ENCODE measurements at regions not wholly inside any gene's neighbourhood (a gene's known extent, or its start where the extent isn't known, plus 50 kb on each side); places are given as distances from the start of the nearest gene placed in this dataset.

DNA sequence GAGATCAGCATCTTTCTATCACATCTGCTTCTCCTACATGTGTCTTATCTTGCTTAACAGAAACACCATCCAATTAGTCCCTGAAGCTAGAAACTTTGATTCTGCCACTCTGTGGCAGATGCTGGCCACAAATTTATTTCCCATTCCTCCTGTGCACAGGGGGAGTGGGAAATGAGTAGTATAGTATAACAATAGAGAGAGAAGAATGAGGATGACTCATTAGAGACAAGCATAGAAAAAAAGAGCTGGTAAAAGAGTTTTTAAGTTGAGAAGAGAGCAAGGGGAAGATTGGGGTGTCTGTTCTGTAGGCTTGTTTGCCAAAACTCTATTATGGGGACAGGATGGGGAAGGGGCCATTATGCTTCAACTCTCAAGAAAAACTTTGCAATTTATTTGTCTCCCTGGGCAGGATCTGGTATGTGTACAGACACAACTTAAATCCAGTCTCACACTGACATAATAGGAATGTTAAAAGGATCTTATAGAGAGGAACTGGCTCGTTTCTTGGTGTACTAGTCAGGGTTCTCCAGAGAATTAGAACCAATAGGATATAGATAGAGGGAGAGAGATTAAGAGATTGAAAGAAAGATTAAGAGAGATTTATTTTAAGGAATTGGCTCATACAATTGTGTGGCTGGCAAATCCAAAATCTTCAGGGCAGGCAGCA is 142.6 kb upstream of the CPSF6 start:
- TF ChIP-seq, protein P1, sequence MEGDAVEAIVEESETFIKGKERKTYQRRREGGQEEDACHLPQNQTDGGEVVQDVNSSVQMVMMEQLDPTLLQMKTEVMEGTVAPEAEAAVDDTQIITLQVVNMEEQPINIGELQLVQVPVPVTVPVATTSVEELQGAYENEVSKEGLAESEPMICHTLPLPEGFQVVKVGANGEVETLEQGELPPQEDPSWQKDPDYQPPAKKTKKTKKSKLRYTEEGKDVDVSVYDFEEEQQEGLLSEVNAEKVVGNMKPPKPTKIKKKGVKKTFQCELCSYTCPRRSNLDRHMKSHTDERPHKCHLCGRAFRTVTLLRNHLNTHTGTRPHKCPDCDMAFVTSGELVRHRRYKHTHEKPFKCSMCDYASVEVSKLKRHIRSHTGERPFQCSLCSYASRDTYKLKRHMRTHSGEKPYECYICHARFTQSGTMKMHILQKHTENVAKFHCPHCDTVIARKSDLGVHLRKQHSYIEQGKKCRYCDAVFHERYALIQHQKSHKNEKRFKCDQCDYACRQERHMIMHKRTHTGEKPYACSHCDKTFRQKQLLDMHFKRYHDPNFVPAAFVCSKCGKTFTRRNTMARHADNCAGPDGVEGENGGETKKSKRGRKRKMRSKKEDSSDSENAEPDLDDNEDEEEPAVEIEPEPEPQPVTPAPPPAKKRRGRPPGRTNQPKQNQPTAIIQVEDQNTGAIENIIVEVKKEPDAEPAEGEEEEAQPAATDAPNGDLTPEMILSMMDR (IDR thresholded peaks at IDR 0.05; ENCODE audit: low read depth, low read length), result no peak
- no peak for DNase-seq (ENCODE audit: extremely low read depth, low read depth)

DNA sequence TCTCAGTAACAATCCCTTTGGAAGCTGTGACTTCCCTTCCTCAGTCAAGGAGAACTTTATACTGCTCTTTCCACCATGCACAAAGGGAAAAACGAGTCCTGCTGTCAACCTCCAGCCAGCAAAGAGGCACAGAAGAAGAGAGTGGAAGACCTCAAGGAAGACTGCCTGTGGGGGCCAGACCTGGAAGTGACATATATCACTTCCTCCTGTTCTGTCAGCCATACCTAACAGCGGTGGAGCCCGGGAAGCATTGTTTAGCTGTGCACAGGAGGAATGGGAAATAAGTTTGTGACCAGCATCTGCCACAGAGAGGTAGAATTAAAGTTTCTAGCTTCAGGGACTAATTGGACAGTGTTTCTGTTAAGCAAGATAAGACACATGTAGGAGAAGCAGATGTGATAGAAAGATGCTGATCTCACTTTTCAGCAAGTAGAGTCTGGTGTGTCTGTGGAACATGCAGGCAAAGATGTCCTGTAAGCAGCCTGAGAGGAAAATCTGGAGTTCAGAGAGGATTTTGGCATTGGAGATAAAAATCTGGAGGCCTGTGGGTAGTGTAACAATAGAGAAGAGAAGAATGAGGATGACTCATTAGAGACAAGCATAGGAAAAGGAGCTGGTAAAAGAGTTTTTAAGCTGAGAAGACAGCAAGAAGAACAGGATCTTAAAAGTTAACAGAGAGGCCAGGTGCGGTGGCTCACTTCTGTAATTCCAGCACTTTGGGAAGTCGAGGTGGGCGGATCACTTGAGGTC is 141.6 kb upstream of the CPSF6 start:
- DNase-seq (ENCODE audit: extremely low read depth, low read depth), result peak; percentile 28
- TF ChIP-seq, protein P1 (IDR thresholded peaks at IDR 0.05; ENCODE audit: low read depth, low read length), result no peak

DNA sequence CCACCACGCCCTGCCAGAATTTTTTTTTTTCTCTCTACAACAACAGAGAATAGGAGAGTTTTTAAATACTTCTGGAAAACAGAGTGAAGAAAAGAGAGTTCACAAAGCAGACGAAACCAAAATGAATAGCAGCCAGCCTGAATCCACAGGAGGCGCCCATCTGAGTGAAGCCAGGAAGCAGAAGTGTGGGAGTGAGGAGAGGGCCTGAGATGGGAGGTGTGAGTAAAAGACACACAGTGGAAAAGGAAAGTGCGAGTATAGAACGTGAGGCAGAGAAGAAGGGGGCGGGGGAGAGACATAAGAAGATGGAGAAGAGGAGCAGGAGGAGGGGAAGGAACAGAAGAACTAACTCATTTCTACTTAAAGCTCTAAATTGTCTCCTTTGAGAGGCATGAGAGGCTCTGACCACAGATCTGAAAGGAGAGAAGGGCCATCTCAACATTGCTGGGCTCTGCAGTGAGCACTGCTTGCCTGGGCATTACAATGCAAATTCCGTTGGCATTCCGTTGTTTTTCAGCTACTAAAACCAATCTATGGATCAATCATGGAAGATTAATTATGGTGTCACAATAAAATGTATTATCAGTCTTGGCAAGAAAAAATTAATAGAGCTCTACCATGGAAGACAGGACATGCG is 140.1 kb upstream of the CPSF6 start:
- TF ChIP-seq, protein P1 (IDR thresholded peaks at IDR 0.05; ENCODE audit: low read depth, low read length), result no peak
- no peak for DNase-seq (ENCODE audit: extremely low read depth, low read depth)

DNA sequence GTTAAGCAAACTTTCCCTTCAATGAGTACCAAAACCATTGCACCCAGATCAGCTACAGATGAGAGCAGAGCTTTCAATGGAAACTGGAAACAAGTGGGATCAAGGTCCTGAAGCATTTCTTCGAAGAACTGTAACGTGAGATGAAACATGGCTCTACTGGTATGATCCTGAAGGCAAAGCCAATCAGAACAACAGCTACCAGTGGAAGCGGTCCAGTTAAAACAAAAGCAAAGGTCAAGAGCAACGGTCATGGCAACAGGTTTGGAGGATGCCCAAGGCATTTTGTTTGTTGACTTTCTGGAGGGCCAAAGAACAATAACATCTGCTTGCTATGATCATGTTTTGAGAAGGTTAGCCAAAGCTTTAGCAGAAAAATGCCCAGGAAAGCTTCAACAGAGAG is 137.9 kb upstream of the CPSF6 start:
- TF ChIP-seq, protein P1 (IDR thresholded peaks at IDR 0.05; ENCODE audit: low read depth, low read length), result no peak
- DNase-seq (ENCODE audit: extremely low read depth, low read depth), result peak; percentile 81

DNA sequence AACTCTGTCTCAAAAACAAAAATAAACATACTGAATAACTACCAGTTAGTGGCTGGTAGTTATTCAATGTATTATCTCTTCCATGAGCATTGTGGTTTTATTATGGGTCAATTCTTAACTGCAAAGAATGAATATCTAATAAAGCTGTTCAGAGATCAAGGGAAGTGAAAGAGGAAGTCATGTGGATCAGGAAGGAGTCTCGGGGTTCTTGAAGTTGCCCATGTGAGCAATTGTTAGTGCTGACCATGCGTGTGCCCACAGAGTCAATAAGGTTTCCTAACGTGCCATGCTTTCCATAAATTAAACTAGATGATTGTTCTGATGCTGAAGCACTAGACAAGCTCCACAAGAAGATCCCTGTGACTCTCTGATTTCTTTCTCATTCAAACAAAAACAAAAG is 136.5 kb upstream of the CPSF6 start:
- no peak for DNase-seq (ENCODE audit: extremely low read depth, low read depth)
- TF ChIP-seq, protein P1 (IDR thresholded peaks at IDR 0.05; ENCODE audit: low read depth, low read length), result no peak

DNA sequence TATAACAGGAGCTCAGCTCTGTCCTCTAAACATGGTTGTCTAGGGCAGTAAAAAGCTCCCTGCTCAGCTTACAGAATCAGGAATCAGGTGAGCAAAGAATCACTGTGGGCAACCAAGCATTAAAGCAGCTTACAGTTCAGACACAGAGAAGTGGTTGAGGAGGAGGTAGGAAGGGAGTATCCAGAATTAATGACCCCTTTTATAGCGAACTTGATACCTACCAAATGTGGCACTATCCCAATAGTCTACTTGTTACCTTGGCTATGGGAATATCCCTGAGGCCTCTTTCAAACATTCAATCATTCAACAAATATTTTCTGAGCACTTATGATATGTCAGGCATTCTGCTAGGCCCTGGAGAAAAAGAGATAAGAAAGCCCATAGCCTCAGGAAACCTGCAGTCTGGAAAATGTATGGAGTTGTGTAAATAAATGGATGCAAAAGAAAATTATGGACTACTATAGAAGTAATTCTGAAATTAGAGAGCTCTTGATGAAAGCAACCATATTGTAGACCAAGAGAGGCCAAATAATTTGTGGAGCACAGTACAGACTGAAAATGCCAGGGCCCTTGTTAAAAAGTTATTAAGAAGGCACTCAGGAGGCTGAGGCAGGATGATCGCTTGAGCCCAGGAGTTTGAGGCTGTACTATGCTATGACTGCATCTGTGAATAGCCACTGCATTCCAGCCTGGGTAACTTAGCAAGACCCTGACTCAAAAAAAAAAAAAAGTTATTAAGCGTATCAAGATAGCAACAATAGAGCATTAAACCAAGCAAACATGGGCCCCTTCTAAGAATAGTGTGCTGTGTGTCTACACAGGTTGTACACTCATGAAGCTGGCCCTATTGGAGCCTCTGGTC is 134.0 kb upstream of the CPSF6 start:
- DNase-seq (ENCODE audit: extremely low read depth, low read depth), result no peak
- TF ChIP-seq, protein P1 (IDR thresholded peaks at IDR 0.05; ENCODE audit: low read depth, low read length), result no peak
